Lower leg skin (tissue), 3 donors: ENCODE measurements at regions not wholly inside any gene's neighbourhood (a gene's known extent, or its start where the extent isn't known, plus 50 kb on each side); places are given as distances from the start of the nearest gene placed in this dataset.

Source experiments
- CTCF ChIP-seq, 3 donors: fragments of 450-650 bp; IDR thresholded peaks; one replicate each; pipeline ENCODE4 v1.5.1; 2016; ENCODE audit warnings: antibody characterized with exemption in 3 of 3, mild to moderate bottlenecking in 3 of 3, moderate library complexity in 2 of 3
- POLR2A ChIP-seq, 2 donors: fragments of 450-650 bp; IDR thresholded peaks; one replicate each; pipeline ENCODE4 v1.6.1; 2016 to 2017; ENCODE audit warnings: antibody characterized with exemption in 2 of 2, mild to moderate bottlenecking in 1 of 2, moderate library complexity in 1 of 2

DNA sequence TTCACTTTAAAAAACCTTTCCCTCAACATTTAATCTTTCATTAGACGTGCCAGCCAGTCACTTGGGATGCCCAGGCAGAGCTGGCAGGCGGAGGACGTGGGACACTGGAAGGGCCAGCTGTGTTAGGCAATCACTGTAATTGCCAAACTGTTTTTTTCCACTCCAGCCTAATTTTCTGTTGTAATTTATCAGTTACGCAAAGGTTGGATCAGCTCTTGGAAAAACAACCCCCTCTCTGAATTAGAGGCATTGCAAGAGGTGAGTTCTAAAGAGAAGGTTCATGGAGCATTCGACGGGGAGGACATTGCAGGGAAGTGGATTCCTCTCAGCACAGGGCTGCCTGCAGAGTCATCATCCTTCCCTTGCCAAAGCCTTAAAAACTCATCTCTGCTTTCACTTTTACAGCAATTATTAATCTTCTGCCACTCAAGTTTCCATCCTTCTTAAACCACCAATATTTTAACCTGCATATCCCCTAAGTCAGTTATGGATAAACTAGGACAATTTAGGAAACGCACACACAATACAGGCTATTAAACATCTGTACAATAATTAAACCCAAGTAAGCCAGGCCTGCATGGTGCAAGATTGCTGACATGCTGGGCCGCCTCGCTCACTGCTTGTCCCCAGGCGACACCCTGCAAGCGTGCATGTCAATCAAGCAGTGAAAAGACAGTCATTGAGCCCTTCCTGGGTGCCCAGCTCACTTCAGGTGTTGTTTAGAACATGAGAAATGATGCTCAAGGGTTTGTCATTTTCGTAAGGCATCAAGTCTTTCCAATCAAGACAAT lies 272.3 kb upstream of the RNF32 start:
- TF ChIP-seq POLR2A (IDR thresholded peaks at IDR 0.05) (no peak), CTCF (IDR thresholded peaks at IDR 0.05) (no peak)
